Loucy (cell line): ENCODE measurements at regions not wholly inside any gene's neighbourhood (a gene's known extent, or its start where the extent isn't known, plus 50 kb on each side); places are given as distances from the start of the nearest gene placed in this dataset.

Experiments used
- CTCF ChIP-seq: fragments of 200-600 bp; sonication (generic); conservative IDR thresholded peaks from 2 replicates; pipeline ENCODE4 v1.5.1; 2014; ENCODE audit warnings: mild to moderate bottlenecking, antibody characterized with exemption, low read length
- EZH2phosphoT487 ChIP-seq: fragments of 200-600 bp; IDR thresholded peaks from 2 replicates; pipeline ENCODE4 v1.6.1; 2018; ENCODE audit warnings: antibody characterized with exemption, mild to moderate bottlenecking, moderate library complexity, borderline replicate concordance

GRCh38 chr7:155144371-155144770 is 74.2 kb downstream of the HTR5A start:
- TF ChIP-seq CTCF (no peak), EZH2phosphoT487 (no peak)
